ENCODE measurements at regions not wholly inside any gene's neighbourhood (a gene's known extent, or its start where the extent isn't known, plus 50 kb on each side); places are given as distances from the start of the nearest gene placed in this dataset.

- H3K27me3 ChIP-seq (ENCODE audit: control insufficient read depth, low read length): no peaks in the 10 kb centered on the region
- no peaks in the 10 kb centered on the region for H4K20me1 ChIP-seq (ENCODE audit: control insufficient read depth, insufficient read depth, low read depth, low read length)
- H3K4me1 ChIP-seq (ENCODE audit: control insufficient read depth, low read length): peaks cover 8% of the 10 kb centered on the region
- peak overlapping the region; percentile 83 for H3K4me2 ChIP-seq (ENCODE audit: low read length)
- H3K36me3 ChIP-seq (ENCODE audit: control insufficient read depth, low read length): no peaks in the 10 kb centered on the region
- TF ChIP-seq CTCF (IDR thresholded peaks at IDR 0.05; ENCODE audit: low read depth, low read length, poor library complexity, severe bottlenecking) (no peak), EZH2phosphoT487 (IDR thresholded peaks at IDR 0.05; ENCODE audit: borderline replicate concordance, low read length) (no peak)
- no peak overlapping the region for H3K27ac ChIP-seq (ENCODE audit: low read depth, low read length)
- peak overlapping the region; percentile 64 for H3K4me3 ChIP-seq (ENCODE audit: low read length)
- H3K9me2 ChIP-seq (replicated peaks; ENCODE audit: control insufficient read depth, low read length): no peaks in the 10 kb centered on the region
- no peaks in the 10 kb centered on the region for H3K9me3 ChIP-seq (ENCODE audit: control insufficient read depth, insufficient read depth, low read length)
- H3F3A ChIP-seq (ENCODE audit: control insufficient read depth, insufficient read depth): no peaks in the 10 kb centered on the region
- no peaks in the 10 kb centered on the region for H3K79me2 ChIP-seq (ENCODE audit: control insufficient read depth, low read length)
Observed at GRCh38 chr5:135190416-135191083, 156.5 kb upstream of the PITX1 start.

- no peaks in the 10 kb centered on the region for H3K9me2 ChIP-seq (replicated peaks; ENCODE audit: control insufficient read depth, low read length)
- H3K27ac ChIP-seq (ENCODE audit: low read depth, low read length): no peak overlapping the region
Observed at GRCh38 chr5:135189024-135189423, 155.0 kb upstream of the PITX1 start.

GRCh38 chr5:135188233-135188914, 154.3 kb upstream of the PITX1 start:
- Histone ChIP-seq H3K27ac (ENCODE audit: low read depth, low read length) (no peak overlapping the region), H3K27me3 (ENCODE audit: control insufficient read depth, low read length) (no peaks in the 10 kb centered on the region), H4K20me1 (ENCODE audit: control insufficient read depth, insufficient read depth, low read depth, low read length) (no peaks in the 10 kb centered on the region), H3K4me1 (ENCODE audit: control insufficient read depth, low read length) (peaks cover 8% of the 10 kb centered on the region), H3K79me2 (ENCODE audit: control insufficient read depth, low read length) (no peaks in the 10 kb centered on the region), H3K9me2 (replicated peaks; ENCODE audit: control insufficient read depth, low read length) (no peaks in the 10 kb centered on the region), H3F3A (ENCODE audit: control insufficient read depth, insufficient read depth) (no peaks in the 10 kb centered on the region), H3K4me2 (ENCODE audit: low read length) (no peak overlapping the region), H3K4me3 (ENCODE audit: low read length) (no peak overlapping the region), H3K9me3 (ENCODE audit: control insufficient read depth, insufficient read depth, low read length) (no peaks in the 10 kb centered on the region), H3K36me3 (ENCODE audit: control insufficient read depth, low read length) (no peaks in the 10 kb centered on the region)
- no peak for TF ChIP-seq CTCF (IDR thresholded peaks at IDR 0.05; ENCODE audit: low read depth, low read length, poor library complexity, severe bottlenecking)
- TF ChIP-seq EZH2phosphoT487 (IDR thresholded peaks at IDR 0.05; ENCODE audit: borderline replicate concordance, low read length): no peak

More at GRCh38 chr5:135189024-135189423, 155.0 kb upstream of the PITX1 start:
- no peaks in the 10 kb centered on the region for H3K9me3 ChIP-seq (ENCODE audit: control insufficient read depth, insufficient read depth, low read length)
- H3K4me2 ChIP-seq (ENCODE audit: low read length): no peak overlapping the region
- H3K4me3 ChIP-seq (ENCODE audit: low read length): no peak overlapping the region
- H3K36me3 ChIP-seq (ENCODE audit: control insufficient read depth, low read length): no peaks in the 10 kb centered on the region
- no peaks in the 10 kb centered on the region for H3K79me2 ChIP-seq (ENCODE audit: control insufficient read depth, low read length)
- peaks cover 8% of the 10 kb centered on the region for H3K4me1 ChIP-seq (ENCODE audit: control insufficient read depth, low read length)
- no peaks in the 10 kb centered on the region for H4K20me1 ChIP-seq (ENCODE audit: control insufficient read depth, insufficient read depth, low read depth, low read length)
- no peaks in the 10 kb centered on the region for H3K27me3 ChIP-seq (ENCODE audit: control insufficient read depth, low read length)
- H3F3A ChIP-seq (ENCODE audit: control insufficient read depth, insufficient read depth): no peaks in the 10 kb centered on the region
- no peak for TF ChIP-seq CTCF (IDR thresholded peaks at IDR 0.05; ENCODE audit: low read depth, low read length, poor library complexity, severe bottlenecking)
- TF ChIP-seq EZH2phosphoT487 (IDR thresholded peaks at IDR 0.05; ENCODE audit: borderline replicate concordance, low read length): no peak
